IPS DF 6.9 (cell line): ENCODE measurements at regions not wholly inside any gene's neighbourhood (a gene's known extent, or its start where the extent isn't known, plus 50 kb on each side); places are given as distances from the start of the nearest gene placed in this dataset.

ENCODE experiments used
- DNase-seq: peaks from one replicate; pipeline ENCODE4 v3.0.0-alpha.2; 2013; ENCODE audit warnings: low read depth, low spot score
- H3K27ac ChIP-seq: one replicate; pipeline ENCODE4 v1.5.1; 2013; ENCODE audit warnings: low read length, control low read depth
- H3K27me3 ChIP-seq: 2 replicates; pipeline ENCODE4 v1.6.1; 2013; ENCODE audit warnings: mild to moderate bottlenecking, low read length; ENCODE audit not compliant: control insufficient read depth, insufficient read depth
- H3K36me3 ChIP-seq: 2 replicates; pipeline ENCODE4 v1.6.1; 2013; ENCODE audit warnings: low read length; ENCODE audit not compliant: control insufficient read depth, insufficient read depth
- H3K4me1 ChIP-seq: 2 replicates; pipeline ENCODE4 v1.6.1; 2013; ENCODE audit warnings: low read length; ENCODE audit not compliant: control insufficient read depth, insufficient read depth
- H3K4me3 ChIP-seq: 2 replicates; pipeline ENCODE4 v1.5.1; 2013; ENCODE audit warnings: mild to moderate bottlenecking, low read length
- H3K9me3 ChIP-seq: 2 replicates; pipeline ENCODE4 v1.6.1; 2013; ENCODE audit warnings: low read length, inconsistent platforms; ENCODE audit not compliant: control insufficient read depth, insufficient read depth
- whole genome bisulfite sequencing: extraction: QIAGEN DNeasy Blood & Tissue Kit; methylation state at CpG from one replicate; pipeline ENCODE4 v1.1.7; 2013; ENCODE audit warnings: mixed read lengths, missing lambda C conversion rate; ENCODE audit not compliant: insufficient read length, insufficient coverage; 5-methylcytosine and 5-hydroxymethylcytosine counted together

GRCh38 chr14:26206640-26207039 is 391.2 kb downstream of the NOVA1 start:
- no peak for DNase-seq
- H3K27me3 ChIP-seq = no peaks in the 10 kb centered on the region
- WGBS = no CpG with 5 or more reads among the region's 2 CpGs

GRCh38 chr14:26204728-26205479 is 392.9 kb downstream of the NOVA1 start:
- no peak for DNase-seq

More at GRCh38 chr14:26206640-26207039, 391.2 kb downstream of the NOVA1 start:
- Histone ChIP-seq H3K9me3 (no peaks in the 10 kb centered on the region), H3K4me3 (no peak overlapping the region), H3K27ac (no peak overlapping the region), H3K4me1 (no peaks in the 10 kb centered on the region), H3K36me3 (no peaks in the 10 kb centered on the region)

GRCh38 chr14:26204366-26204727 is 393.5 kb downstream of the NOVA1 start:
- Histone ChIP-seq H3K36me3 (no peaks in the 10 kb centered on the region), H3K4me1 (no peaks in the 10 kb centered on the region), H3K27me3 (no peaks in the 10 kb centered on the region), H3K4me3 (no peak overlapping the region; the same call in 1 of the 2 replicates), H3K27ac (no peak overlapping the region), H3K9me3 (no peaks in the 10 kb centered on the region)
- no CpG with 5 or more reads among the region's 5 CpGs for WGBS
- DNase-seq = no peak

More at GRCh38 chr14:26204728-26205479, 392.9 kb downstream of the NOVA1 start:
- Histone ChIP-seq H3K4me3 (peak overlapping the region; percentile 40; the same call in 1 of the 2 replicates), H3K27me3 (no peaks in the 10 kb centered on the region), H3K27ac (no peak overlapping the region), H3K36me3 (no peaks in the 10 kb centered on the region), H3K9me3 (no peaks in the 10 kb centered on the region), H3K4me1 (no peaks in the 10 kb centered on the region)
- no CpG with 5 or more reads among the region's 48 CpGs for WGBS

GRCh38 chr14:26200687-26201086 is 397.1 kb downstream of the NOVA1 start:
- H3K27me3 ChIP-seq = no peaks in the 10 kb centered on the region
- H3K4me1 ChIP-seq = no peaks in the 10 kb centered on the region
- no peak overlapping the region for H3K4me3 ChIP-seq
- no CpG with 5 or more reads among the region's 3 CpGs for WGBS
- no peaks in the 10 kb centered on the region for H3K36me3 ChIP-seq
- no peak overlapping the region for H3K27ac ChIP-seq
- H3K9me3 ChIP-seq = no peaks in the 10 kb centered on the region
- no peak for DNase-seq

- H3K9me3 ChIP-seq = no peaks in the 10 kb centered on the region
- H3K27ac ChIP-seq = no peak overlapping the region
- no peaks in the 10 kb centered on the region for H3K36me3 ChIP-seq
- no CpG with 5 or more reads among the region's 6 CpGs for WGBS
- H3K27me3 ChIP-seq = no peaks in the 10 kb centered on the region
- H3K4me1 ChIP-seq = no peaks in the 10 kb centered on the region
- no peak for DNase-seq
- H3K4me3 ChIP-seq = no peak overlapping the region
Measured at GRCh38 chr14:26199590-26200370, 398.1 kb downstream of the NOVA1 start.

GRCh38 chr14:26199096-26199495 is 398.7 kb downstream of the NOVA1 start:
- Histone ChIP-seq H3K27me3 (no peaks in the 10 kb centered on the region), H3K4me3 (no peak overlapping the region), H3K27ac (no peak overlapping the region), H3K4me1 (no peaks in the 10 kb centered on the region), H3K36me3 (no peaks in the 10 kb centered on the region), H3K9me3 (no peaks in the 10 kb centered on the region)
- no CpG with 5 or more reads among the region's 2 CpGs for WGBS
- no peak for DNase-seq

GRCh38 chr14:26194816-26195215 is 403.0 kb downstream of the NOVA1 start:
- no peaks in the 10 kb centered on the region for H3K4me1 ChIP-seq
- DNase-seq = no peak
- H3K36me3 ChIP-seq = no peaks in the 10 kb centered on the region
- no peaks in the 10 kb centered on the region for H3K9me3 ChIP-seq
- H3K4me3 ChIP-seq = no peak overlapping the region
- no peaks in the 10 kb centered on the region for H3K27me3 ChIP-seq
- WGBS = no CpG with 5 or more reads among the region's 1 CpG
- H3K27ac ChIP-seq = no peak overlapping the region

- Histone ChIP-seq H3K27me3 (no peaks in the 10 kb centered on the region), H3K4me1 (no peaks in the 10 kb centered on the region), H3K27ac (no peak overlapping the region), H3K4me3 (no peak overlapping the region), H3K36me3 (no peaks in the 10 kb centered on the region), H3K9me3 (no peaks in the 10 kb centered on the region)
- no CpG with 5 or more reads among the region's 1 CpG for WGBS
- DNase-seq = no peak
Measured at GRCh38 chr14:26191671-26192070, 406.2 kb downstream of the NOVA1 start.

GRCh38 chr14:26191123-26191522 is 406.7 kb downstream of the NOVA1 start:
- Histone ChIP-seq H3K27me3 (no peaks in the 10 kb centered on the region), H3K4me3 (no peak overlapping the region), H3K36me3 (no peaks in the 10 kb centered on the region), H3K4me1 (no peaks in the 10 kb centered on the region), H3K9me3 (no peaks in the 10 kb centered on the region), H3K27ac (no peak overlapping the region)
- no peak for DNase-seq
- no CpG with 5 or more reads among the region's 4 CpGs for WGBS

GRCh38 chr14:26190646-26191045 is 407.2 kb downstream of the NOVA1 start:
- no peak for DNase-seq
- no peaks in the 10 kb centered on the region for H3K27me3 ChIP-seq

More at GRCh38 chr14:26190646-26191045, 407.2 kb downstream of the NOVA1 start:
- Histone ChIP-seq H3K4me1 (no peaks in the 10 kb centered on the region), H3K36me3 (no peaks in the 10 kb centered on the region), H3K27ac (no peak overlapping the region), H3K4me3 (no peak overlapping the region), H3K9me3 (no peaks in the 10 kb centered on the region)
- WGBS = no CpG with 5 or more reads among the region's 2 CpGs
